Loucy (cell line): ENCODE measurements at regions not wholly inside any gene's neighbourhood (a gene's known extent, or its start where the extent isn't known, plus 50 kb on each side); places are given as distances from the start of the nearest gene placed in this dataset.

ENCODE experiments used
- H2AFZ ChIP-seq: fragments of 200-600 bp; sonication (generic); 2 replicates; pipeline ENCODE4 v1.6.0; 2016; ENCODE audit warnings: antibody characterized with exemption, mild to moderate bottlenecking, low read length, moderate library complexity
- H3F3A ChIP-seq: fragments of 200-600 bp; 2 replicates; pipeline ENCODE4 v1.6.0; 2016; ENCODE audit warnings: antibody characterized with exemption, low read depth, mild to moderate bottlenecking
- H3K27me3 ChIP-seq: fragments of 200-600 bp; sonication (generic); 2 replicates; pipeline ENCODE4 v1.6.1; 2014; ENCODE audit warnings: low read length, mild to moderate bottlenecking; ENCODE audit not compliant: insufficient read depth, poor library complexity, severe bottlenecking
- H3K36me3 ChIP-seq: fragments of 200-600 bp; sonication (generic); 2 replicates; pipeline ENCODE4 v1.6.1; 2016; ENCODE audit warnings: low read length; ENCODE audit not compliant: insufficient read depth
- H3K4me1 ChIP-seq: fragments of 200-600 bp; sonication (generic); 2 replicates; pipeline ENCODE4 v1.5.1; 2014; ENCODE audit warnings: low read length, mild to moderate bottlenecking; ENCODE audit not compliant: insufficient read depth, poor library complexity, severe bottlenecking
- H3K4me2 ChIP-seq: fragments of 200-600 bp; sonication (generic); 2 replicates; pipeline ENCODE4 v1.6.0; 2014; ENCODE audit warnings: antibody characterized with exemption, low read length, low read depth, mild to moderate bottlenecking; ENCODE audit not compliant: poor library complexity, severe bottlenecking
- H3K4me3 ChIP-seq: fragments of 200-600 bp; sonication (generic); 2 replicates; pipeline ENCODE4 v1.5.1; 2014; ENCODE audit warnings: low read length, mild to moderate bottlenecking, mixed read lengths; ENCODE audit not compliant: poor library complexity, severe bottlenecking
- H3K79me2 ChIP-seq: fragments of 200-600 bp; sonication (generic); 2 replicates; pipeline ENCODE4 v1.6.1; 2014; ENCODE audit warnings: low read length; ENCODE audit not compliant: insufficient read depth
- H3K9ac ChIP-seq: fragments of 200-600 bp; sonication (generic); 2 replicates; pipeline ENCODE4 v1.6.0; 2014; ENCODE audit warnings: mild to moderate bottlenecking, low read depth, low read length, moderate library complexity; ENCODE audit not compliant: poor library complexity, severe bottlenecking
- H3K9me2 ChIP-seq: fragments of 200-600 bp; sonication (generic); replicated peaks from 2 replicates; pipeline ENCODE4 v1.6.1; 2016; ENCODE audit warnings: low read depth, low read length, mixed read lengths
- H3K9me3 ChIP-seq: fragments of 200-600 bp; sonication (generic); 2 replicates; pipeline ENCODE4 v1.6.1; 2014; ENCODE audit warnings: mild to moderate bottlenecking, antibody characterized with exemption, low read length, low read depth; ENCODE audit not compliant: insufficient read depth
- H4K20me1 ChIP-seq: fragments of 200-600 bp; sonication (generic); 2 replicates; pipeline ENCODE4 v1.6.0; 2014; ENCODE audit warnings: antibody characterized with exemption, low read length, mild to moderate bottlenecking; ENCODE audit not compliant: insufficient read depth, poor library complexity, severe bottlenecking
- CTCF ChIP-seq: fragments of 200-600 bp; sonication (generic); conservative IDR thresholded peaks from 2 replicates; pipeline ENCODE4 v1.5.1; 2014; ENCODE audit warnings: mild to moderate bottlenecking, antibody characterized with exemption, low read length
- EZH2phosphoT487 ChIP-seq: fragments of 200-600 bp; IDR thresholded peaks from 2 replicates; pipeline ENCODE4 v1.6.1; 2018; ENCODE audit warnings: antibody characterized with exemption, mild to moderate bottlenecking, moderate library complexity, borderline replicate concordance

GRCh38 chrX:45660477-45660876 is 459.8 kb upstream of the DIPK2B start:
- H3K36me3 ChIP-seq, result no peaks in the 10 kb centered on the region
- no peaks in the 10 kb centered on the region for H3K79me2 ChIP-seq
- no peaks in the 10 kb centered on the region for H4K20me1 ChIP-seq
- H3K4me3 ChIP-seq, result no peak overlapping the region
- H2AFZ ChIP-seq, result no peak overlapping the region
- no peaks in the 10 kb centered on the region for H3K4me1 ChIP-seq
- TF ChIP-seq CTCF (no peak), EZH2phosphoT487 (no peak)
- no peaks in the 10 kb centered on the region; the same call in 1 of the 2 replicates for H3K9me3 ChIP-seq
- H3K9ac ChIP-seq, result no peak overlapping the region
- H3F3A ChIP-seq, result no peaks in the 10 kb centered on the region
- H3K4me2 ChIP-seq, result no peak overlapping the region
- no peaks in the 10 kb centered on the region for H3K27me3 ChIP-seq
- H3K9me2 ChIP-seq, result no peaks in the 10 kb centered on the region

- Histone ChIP-seq H3K4me3 (no peak overlapping the region), H3K4me2 (no peak overlapping the region)
- TF ChIP-seq CTCF (no peak), EZH2phosphoT487 (no peak)
Observed at GRCh38 chrX:45633419-45633818, 432.7 kb upstream of the DIPK2B start.

GRCh38 chrX:45632506-45632905 is 431.8 kb upstream of the DIPK2B start:
- no peaks in the 10 kb centered on the region for H3K27me3 ChIP-seq
- no peak overlapping the region for H3K9ac ChIP-seq
- no peak overlapping the region for H2AFZ ChIP-seq
- H3K79me2 ChIP-seq, result no peaks in the 10 kb centered on the region
- H3K36me3 ChIP-seq, result no peaks in the 10 kb centered on the region
- H3K4me3 ChIP-seq, result no peak overlapping the region
- no peaks in the 10 kb centered on the region for H4K20me1 ChIP-seq
- H3K9me2 ChIP-seq, result no peaks in the 10 kb centered on the region
- no peaks in the 10 kb centered on the region for H3K9me3 ChIP-seq
- H3K4me1 ChIP-seq, result no peaks in the 10 kb centered on the region
- TF ChIP-seq CTCF, result peak; percentile 16; the same call in 1 of the 2 replicates
- no peak for TF ChIP-seq EZH2phosphoT487
- no peak overlapping the region for H3K4me2 ChIP-seq
- H3F3A ChIP-seq, result no peaks in the 10 kb centered on the region

More at GRCh38 chrX:45633419-45633818, 432.7 kb upstream of the DIPK2B start:
- Histone ChIP-seq H3K4me1 (no peaks in the 10 kb centered on the region), H3K9me3 (no peaks in the 10 kb centered on the region), H2AFZ (no peak overlapping the region), H3K27me3 (no peaks in the 10 kb centered on the region), H3K79me2 (no peaks in the 10 kb centered on the region), H3K36me3 (no peaks in the 10 kb centered on the region), H3K9ac (no peak overlapping the region), H3K9me2 (no peaks in the 10 kb centered on the region), H4K20me1 (no peaks in the 10 kb centered on the region), H3F3A (no peaks in the 10 kb centered on the region)
